ENCODE measurements at regions not wholly inside any gene's neighbourhood (a gene's known extent, or its start where the extent isn't known, plus 50 kb on each side); places are given as distances from the start of the nearest gene placed in this dataset.

- TF ChIP-seq CHD7 (IDR thresholded peaks at IDR 0.05; ENCODE audit: insufficient replicate concordance, low read length) = no peak
- no peak for TF ChIP-seq TEAD4 (IDR thresholded peaks at IDR 0.05; ENCODE audit: low read depth, low read length)
- TF ChIP-seq SP2 (IDR thresholded peaks at IDR 0.05; ENCODE audit: low read length) = no peak
- TF ChIP-seq NANOG (IDR thresholded peaks at IDR 0.05; ENCODE audit: insufficient read depth, low read depth, low read length, poor library complexity, severe bottlenecking) = no peak
- TF ChIP-seq E2F6 (IDR thresholded peaks at IDR 0.05) = no peak
Observed at GRCh38 chr2:208990716-208991115, 433.1 kb upstream of the MAP2 start (continued).
